Vagina (tissue), 2 donors: ENCODE measurements at regions not wholly inside any gene's neighbourhood (a gene's known extent, or its start where the extent isn't known, plus 50 kb on each side); places are given as distances from the start of the nearest gene placed in this dataset.

ENCODE experiments used
- DNase-seq, 2 donors: peaks; one replicate each; pipeline ENCODE4 v3.0.0-alpha.2; 2017; ENCODE audit errors: extremely low spot score in 2 of 2
- H3K27ac ChIP-seq: fragments of 200-600 bp; sonication (generic); one replicate; pipeline ENCODE4 v1.5.1; 2019
- H3K27me3 ChIP-seq: fragments of 200-600 bp; sonication (generic); one replicate; pipeline ENCODE4 v1.5.1; 2019
- H3K36me3 ChIP-seq, 2 donors: fragments of 200-600 bp; sonication (generic); one replicate each; pipeline ENCODE4 v1.5.1; 2017 to 2019
- H3K4me1 ChIP-seq: fragments of 200-600 bp; sonication (generic); one replicate; pipeline ENCODE4 v1.5.1; 2019
- H3K4me3 ChIP-seq, 2 donors: fragments of 200-600 bp; sonication (generic); 1 replicate in 1 of 2; 2 replicates in 1 of 2; pipeline ENCODE4 v1.5.1; 2016 to 2019
- H3K9me3 ChIP-seq: fragments of 200-600 bp; sonication (generic); one replicate; pipeline ENCODE4 v1.5.1; 2019
- CTCF ChIP-seq, 3 experiments: fragments of 450-650 bp in 2 of 3; fragments of 200-600 bp in 1 of 3; sonication (generic) in 1 of 3; IDR thresholded peaks; one replicate each; pipeline ENCODE4 v1.5.1; 2017 to 2019; ENCODE audit warnings: antibody characterized with exemption in 3 of 3, mild to moderate bottlenecking in 2 of 3, moderate library complexity in 2 of 3
- POLR2A ChIP-seq, 2 donors: fragments of 450-650 bp; IDR thresholded peaks; one replicate each; pipeline ENCODE4 v1.6.1; 2017; ENCODE audit warnings: antibody characterized with exemption in 2 of 2, mild to moderate bottlenecking in 2 of 2, moderate library complexity in 2 of 2
- POLR2AphosphoS5 ChIP-seq, 2 donors: sonication (generic); formaldehyde crosslinking; IDR thresholded peaks; one replicate each; pipeline ENCODE4 v1.9.0; 2017; ENCODE audit warnings: antibody characterized with exemption in 2 of 2, mild to moderate bottlenecking in 2 of 2, low read depth in 1 of 2; ENCODE audit not compliant: insufficient read depth in 1 of 2
- intact Hi-C: fragments of 100-400 bp; cut with DNase I; formaldehyde crosslinking; loops from one replicate; pipeline ENCODE4 v1.15.1; 2023

DNA sequence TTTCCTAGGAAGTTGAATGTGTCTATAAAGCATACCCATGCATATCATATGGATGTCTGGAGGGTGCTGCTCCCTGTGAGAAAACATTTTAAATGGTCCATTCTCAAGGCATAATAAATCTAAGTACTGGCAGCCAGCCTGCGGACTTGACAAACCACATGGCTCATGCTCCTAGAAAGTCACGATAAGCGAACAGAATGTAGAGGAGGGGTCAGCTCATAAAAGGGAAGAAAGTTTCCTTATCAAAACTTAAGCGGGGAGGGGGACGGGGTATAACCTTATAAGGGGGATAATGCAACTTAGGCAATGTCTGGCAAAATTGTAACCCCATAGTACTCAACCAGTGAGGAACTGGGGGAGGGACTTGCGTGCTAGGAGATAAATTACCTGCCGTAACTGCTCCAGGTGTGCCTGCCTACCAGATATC lies 159.8 kb upstream of the LMCD1 start:
- TF ChIP-seq POLR2AphosphoS5 (IDR thresholded peaks at IDR 0.05; ENCODE audit: insufficient read depth in 1 of 2, low read depth in 1 of 2) (no peak), POLR2A (IDR thresholded peaks at IDR 0.05) (no peak), CTCF (IDR thresholded peaks at IDR 0.05) (no peak)
- intact Hi-C loops = no loop called here

DNA sequence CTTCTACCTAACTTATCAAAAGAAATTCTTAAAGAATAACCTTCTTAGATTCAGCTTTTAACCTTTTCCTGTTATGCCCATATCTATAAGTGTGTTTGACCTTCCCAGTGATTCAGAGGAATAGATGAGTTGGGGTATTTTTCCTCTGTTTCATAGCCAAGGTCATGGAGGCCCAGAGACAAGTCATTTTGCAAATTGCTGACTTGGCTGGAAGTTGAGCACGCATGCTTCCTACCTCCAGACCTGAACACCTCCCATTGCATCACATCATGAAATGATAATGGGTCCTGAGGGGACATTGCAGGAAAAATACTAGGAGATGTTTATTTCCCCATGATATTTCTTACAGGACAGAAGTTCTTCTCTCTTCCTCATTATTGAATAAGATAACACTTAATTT lies 158.6 kb upstream of the LMCD1 start:
- Histone ChIP-seq H3K27me3 (no peaks in the 10 kb centered on the region), H3K27ac (no peak overlapping the region), H3K36me3 (no peaks in the 10 kb centered on the region), H3K4me3 (no peak overlapping the region), H3K4me1 (no peaks in the 10 kb centered on the region), H3K9me3 (peaks cover 2% of the 10 kb centered on the region)
- intact Hi-C loops = no loop called here
- no peak for DNase-seq
- TF ChIP-seq POLR2AphosphoS5 (IDR thresholded peaks at IDR 0.05; ENCODE audit: insufficient read depth in 1 of 2, low read depth in 1 of 2) (no peak), CTCF (IDR thresholded peaks at IDR 0.05) (no peak), POLR2A (IDR thresholded peaks at IDR 0.05) (no peak)

More for the DNA sequence above, 159.8 kb upstream of the LMCD1 start:
- H3K36me3 ChIP-seq = no peaks in the 10 kb centered on the region
- no peaks in the 10 kb centered on the region for H3K4me1 ChIP-seq
- no peak overlapping the region for H3K27ac ChIP-seq
- no peak for DNase-seq
- H3K4me3 ChIP-seq = no peak overlapping the region
- peaks cover 2% of the 10 kb centered on the region for H3K9me3 ChIP-seq
- no peaks in the 10 kb centered on the region for H3K27me3 ChIP-seq

GRCh38 chr3:8345398-8345797 lies 156.2 kb upstream of the LMCD1 start:
- intact Hi-C loops = no loop called here
- DNase-seq = no peak
- H3K36me3 ChIP-seq = no peaks in the 10 kb centered on the region
- H3K4me1 ChIP-seq = no peaks in the 10 kb centered on the region
- H3K9me3 ChIP-seq = peaks cover 2% of the 10 kb centered on the region
- H3K4me3 ChIP-seq = no peak overlapping the region
- TF ChIP-seq CTCF (IDR thresholded peaks at IDR 0.05) (no peak), POLR2AphosphoS5 (IDR thresholded peaks at IDR 0.05; ENCODE audit: insufficient read depth in 1 of 2, low read depth in 1 of 2) (no peak), POLR2A (IDR thresholded peaks at IDR 0.05) (no peak)
- H3K27ac ChIP-seq = no peak overlapping the region
- no peaks in the 10 kb centered on the region for H3K27me3 ChIP-seq

GRCh38 chr3:8348076-8348475 lies 153.5 kb upstream of the LMCD1 start:
- intact Hi-C loops = no loop called here
- DNase-seq = no peak
- Histone ChIP-seq H3K27ac (no peak overlapping the region), H3K36me3 (no peaks in the 10 kb centered on the region), H3K9me3 (peaks cover 2% of the 10 kb centered on the region), H3K4me3 (no peak overlapping the region), H3K27me3 (no peaks in the 10 kb centered on the region), H3K4me1 (no peaks in the 10 kb centered on the region)
- no peak for TF ChIP-seq POLR2A (IDR thresholded peaks at IDR 0.05)
- TF ChIP-seq POLR2AphosphoS5 (IDR thresholded peaks at IDR 0.05; ENCODE audit: insufficient read depth in 1 of 2, low read depth in 1 of 2) = no peak
- no peak for TF ChIP-seq CTCF (IDR thresholded peaks at IDR 0.05)

DNA sequence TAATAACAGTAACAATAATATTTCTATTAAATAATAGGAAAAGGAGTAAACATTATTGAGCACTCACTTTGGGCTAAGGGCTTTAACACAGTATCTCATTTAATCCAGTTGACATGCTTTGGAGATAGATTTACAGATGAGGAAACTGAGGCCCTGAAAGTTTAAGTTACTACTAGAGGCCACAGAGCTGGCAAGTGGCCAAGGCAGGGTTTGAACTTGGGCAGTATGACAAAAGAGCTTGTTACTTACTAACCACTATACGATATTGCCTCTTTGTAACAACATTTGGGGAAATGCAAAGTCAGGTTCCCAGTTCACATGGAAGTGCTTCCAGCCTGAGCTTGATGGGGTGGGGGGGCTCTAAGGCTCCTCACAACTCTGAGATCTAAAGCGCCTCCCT lies 149.1 kb upstream of the LMCD1 start:
- no peaks in the 10 kb centered on the region for H3K27me3 ChIP-seq
- no peak overlapping the region for H3K27ac ChIP-seq
- no peak for TF ChIP-seq POLR2A (IDR thresholded peaks at IDR 0.05)
- no peak for TF ChIP-seq CTCF (IDR thresholded peaks at IDR 0.05)
- H3K36me3 ChIP-seq = no peaks in the 10 kb centered on the region
- DNase-seq = no peak
- H3K4me1 ChIP-seq = no peaks in the 10 kb centered on the region
- no peak overlapping the region for H3K4me3 ChIP-seq
- H3K9me3 ChIP-seq = no peaks in the 10 kb centered on the region
- intact Hi-C loops = no loop called here
